ENCODE measurements at regions not wholly inside any gene's neighbourhood (a gene's known extent, or its start where the extent isn't known, plus 50 kb on each side); places are given as distances from the start of the nearest gene placed in this dataset.
A peak's percentile ranks its signal among the peaks of the same experiment; 100 is the strongest.

- no peak for DNase-seq (ENCODE audit: low read depth)
Measured at GRCh38 chr12:107226126-107226525, 132.8 kb upstream of the CRY1 start.

GRCh38 chr12:107228076-107228475 is 134.7 kb upstream of the CRY1 start:
- DNase-seq (ENCODE audit: low read depth): no peak

GRCh38 chr12:107229827-107230226 is 136.5 kb upstream of the CRY1 start:
- no peak for DNase-seq (ENCODE audit: low read depth)

GRCh38 chr12:107231303-107231702 is 138.0 kb upstream of the CRY1 start:
- DNase-seq (ENCODE audit: low read depth): no peak

- DNase-seq (ENCODE audit: low read depth): no peak
Measured at GRCh38 chr12:107233551-107233950, 140.2 kb upstream of the CRY1 start.

GRCh38 chr12:107235600-107235999 is 142.3 kb upstream of the CRY1 start:
- DNase-seq (ENCODE audit: low read depth): no peak

- DNase-seq (ENCODE audit: low read depth): no peak
Measured at GRCh38 chr12:107236824-107237511, 143.6 kb upstream of the CRY1 start.

- no peak for DNase-seq (ENCODE audit: low read depth)
Measured at GRCh38 chr12:107238296-107238695, 144.9 kb upstream of the CRY1 start.

- DNase-seq (ENCODE audit: low read depth): no peak
Measured at GRCh38 chr12:107241411-107241810, 148.1 kb upstream of the CRY1 start.

GRCh38 chr12:107242189-107242588 is 148.8 kb upstream of the CRY1 start:
- no peak for DNase-seq (ENCODE audit: low read depth)

GRCh38 chr12:107243341-107243740 is 150.0 kb upstream of the CRY1 start:
- no peak for DNase-seq (ENCODE audit: low read depth)

GRCh38 chr12:107244584-107244983 is 151.2 kb upstream of the CRY1 start:
- DNase-seq (ENCODE audit: low read depth): no peak

GRCh38 chr12:107247650-107248049 is 154.3 kb upstream of the CRY1 start:
- DNase-seq (ENCODE audit: low read depth): no peak

GRCh38 chr12:107248187-107248586 is 154.8 kb upstream of the CRY1 start:
- no peak for DNase-seq (ENCODE audit: low read depth)

GRCh38 chr12:107251288-107251687 is 157.9 kb upstream of the CRY1 start:
- DNase-seq (ENCODE audit: low read depth): no peak

- no peak for DNase-seq (ENCODE audit: low read depth)
Measured at GRCh38 chr12:107253361-107253760, 160.0 kb upstream of the CRY1 start.

- no peak for DNase-seq (ENCODE audit: low read depth)
Measured at GRCh38 chr12:107254258-107254856, 161.0 kb upstream of the CRY1 start.

- no peak for DNase-seq (ENCODE audit: low read depth)
Measured at GRCh38 chr12:107258780-107259179, 165.4 kb upstream of the CRY1 start.

- DNase-seq (ENCODE audit: low read depth): no peak
Measured at GRCh38 chr12:107263980-107264379, 170.6 kb upstream of the CRY1 start.

- DNase-seq (ENCODE audit: low read depth): no peak
Measured at GRCh38 chr12:107264667-107265066, 171.3 kb upstream of the CRY1 start.

GRCh38 chr12:107267604-107268003 is 174.3 kb upstream of the CRY1 start:
- DNase-seq (ENCODE audit: low read depth): no peak

GRCh38 chr12:107271523-107271922 is 178.2 kb upstream of the CRY1 start:
- DNase-seq (ENCODE audit: low read depth): no peak

GRCh38 chr12:107275530-107275929 is 182.2 kb upstream of the CRY1 start:
- DNase-seq (ENCODE audit: low read depth): no peak

GRCh38 chr12:107277855-107278254 is 184.5 kb upstream of the CRY1 start:
- DNase-seq (ENCODE audit: low read depth): peak; percentile 7

Data from GM04503 (cell line).